ENCODE measurements at regions not wholly inside any gene's neighbourhood (a gene's known extent, or its start where the extent isn't known, plus 50 kb on each side); places are given as distances from the start of the nearest gene placed in this dataset.

- TF ChIP-seq ZBTB12 (CRISPR knock-in tag; IDR thresholded peaks at IDR 0.05) = no peak
These were observed 788.2 kb downstream of the MED13L start (continued) for GRCh38 chr12:115489253-115489652.

- Histone ChIP-seq H3K27ac (ENCODE audit: extremely low read depth, low read depth, low read length) (no peak overlapping the region), H3K4me1 (replicated peaks in 1 of 2; ENCODE audit: control insufficient read depth in 2 of 2, insufficient read depth in 2 of 2, low read length in 2 of 2) (no peaks in the 10 kb centered on the region), H3K4me2 (ENCODE audit: insufficient read depth, low read length) (no peak overlapping the region), H3K9ac (ENCODE audit: insufficient read depth in 1 of 2, low read depth in 2 of 2, low read length in 2 of 2) (no peak overlapping the region), H3K4me3 (no peak overlapping the region), H2AFZ (ENCODE audit: low read depth, low read length) (no peak overlapping the region), H3K79me2 (ENCODE audit: control insufficient read depth, insufficient read depth, low read length) (no peaks in the 10 kb centered on the region), H3K9me3 (replicated peaks; ENCODE audit: control insufficient read depth, insufficient read depth, low read depth, low read length) (no peaks in the 10 kb centered on the region), H3K9me1 (ENCODE audit: control insufficient read depth, insufficient read depth, low read length) (no peaks in the 10 kb centered on the region), H3K27me3 (ENCODE audit: control insufficient read depth in 2 of 2, insufficient read depth in 2 of 2, low read length in 2 of 2) (no peaks in the 10 kb centered on the region; a peak in 1 of 5 replicates), H3K36me3 (ENCODE audit: control insufficient read depth, insufficient read depth, low read length) (no peaks in the 10 kb centered on the region), H4K20me1 (replicated peaks; ENCODE audit: control insufficient read depth, insufficient read depth, low read length) (no peaks in the 10 kb centered on the region)
- ChIA-PET POLR2A (no interaction called here), CTCF (ENCODE audit: low intra/inter-chr PET ratio) (no interaction called here)
- TF ChIP-seq YY1 (IDR thresholded peaks at IDR 0.05; ENCODE audit: borderline replicate concordance in 1 of 3, control insufficient read depth in 1 of 3, extremely low read depth in 1 of 3, insufficient read depth in 3 of 3, insufficient read length in 1 of 3, insufficient replicate concordance in 2 of 3, low read depth in 1 of 3, low read length in 2 of 3) (no peak), ZFP91 (CRISPR knock-in tag; IDR thresholded peaks at IDR 0.05) (no peak), ZKSCAN8 (CRISPR knock-in tag; IDR thresholded peaks at IDR 0.05) (no peak), CEBPZ (IDR thresholded peaks at IDR 0.05; ENCODE audit: borderline replicate concordance, low read depth, low read length) (no peak), ZNF3 (CRISPR knock-in tag; IDR thresholded peaks at IDR 0.05) (no peak), ZNF239 (CRISPR knock-in tag; IDR thresholded peaks at IDR 0.05) (no peak), SMAD3 (CRISPR knock-in tag; conservative IDR thresholded peaks at IDR 0.05) (no peak)
- in situ Hi-C loops (cut with MboI) = no loop called here
- intact Hi-C loops (cut with micrococcal nuclease) = no loop called here
- WGBS (ENCODE audit: insufficient coverage, low coverage, missing lambda C conversion rate) = 2% methylated on average over 6 of the region's 6 CpGs
- no peak for DNase-seq (ENCODE audit: extremely low read depth in 1 of 4, low spot score in 3 of 4)
- no peak for ATAC-seq
- FAIRE-seq = no peak
- no TSS peak for BruUV-seq (replicated peaks)
These were observed 791.5 kb downstream of the MED13L start for GRCh38 chr12:115485967-115486366.

All from K562 (cell line).